Activated CD4-positive, alpha-beta T cell treated with anti-CD3 and anti-CD28 coated beads for 36 hours (primary cell): ENCODE measurements at regions not wholly inside any gene's neighbourhood (a gene's known extent, or its start where the extent isn't known, plus 50 kb on each side); places are given as distances from the start of the nearest gene placed in this dataset.
A peak's percentile ranks its signal among the peaks of the same experiment; 100 is the strongest.
"Not testable (repeated sequence)": the region's sequence is repeated elsewhere in the genome, so short reads cannot be mapped to it uniquely, and the experiment has no call there.

Experiments used
- ATAC-seq: fragments of 200-7000 bp; cut with Tn5 transposase; one replicate; pipeline ENCODE4 v1.10.0; 2021; ENCODE audit warnings: mild to moderate bottlenecking, moderate library complexity
- CTCF ChIA-PET: fragments of 350-600 bp; sonication (Branson Sonifier 250); formaldehyde crosslinking; loops from one replicate; lab custom pipeline; 2021; ENCODE audit warnings: antibody characterized with exemption; lab: Charles Lee
- POLR2A ChIA-PET: fragments of 350-600 bp; sonication (Branson Sonifier 250); formaldehyde crosslinking; loops from one replicate; lab custom pipeline; 2021; ENCODE audit warnings: antibody characterized with exemption, inconsistent platforms; lab: Charles Lee
- DNase-seq: peaks from one replicate; pipeline ENCODE4 v3.0.0-alpha.2; 2020
- H3K27ac Mint-ChIP-seq: one replicate; pipeline ENCODE4 v1.8.0; 2021; ENCODE audit warnings: mixed read lengths
- H3K27me3 Mint-ChIP-seq: one replicate; pipeline ENCODE4 v1.8.0; 2021; ENCODE audit warnings: mixed read lengths
- H3K36me3 Mint-ChIP-seq: one replicate; pipeline ENCODE4 v1.8.0; 2021; ENCODE audit warnings: low read depth, mixed read lengths
- H3K4me1 Mint-ChIP-seq: one replicate; pipeline ENCODE4 v1.8.0; 2021; ENCODE audit warnings: mixed read lengths
- H3K4me3 Mint-ChIP-seq: one replicate; pipeline ENCODE4 v1.8.0; 2021; ENCODE audit warnings: mild to moderate bottlenecking, moderate library complexity, mixed read lengths
- H3K9me3 Mint-ChIP-seq: one replicate; pipeline ENCODE4 v1.8.0; 2021; ENCODE audit warnings: low read depth, mixed read lengths
- intact Hi-C, 2 experiments: fragments of 100-400 bp; cut with DNase I in 1 of 2; cut with micrococcal nuclease in 1 of 2; formaldehyde crosslinking; loops; one replicate each; pipeline versions ENCODE4 v1.14.2 to v1.15.1; 2022 to 2024; cut with DNase I, micrococcal nuclease

GRCh38 chr17:30677550-30678249 lies 146.8 kb downstream of the CRLF3 start:
- DNase-seq, result no peak
- intact Hi-C loops, result no loop called here
- H3K4me1 Mint-ChIP-seq, result no peaks in the 10 kb centered on the region
- ChIA-PET POLR2A (interaction anchor here (0.6 kb wide), 1 partner anchor 10 kb away, joined by 3 read pairs; no protein-coding TSS in a partner anchor), CTCF (no interaction called here)
- no peaks in the 10 kb centered on the region for H3K36me3 Mint-ChIP-seq
- ATAC-seq, result no peak
- H3K9me3 Mint-ChIP-seq, result no peaks in the 10 kb centered on the region
- H3K27ac Mint-ChIP-seq, result no peak overlapping the region
- H3K27me3 Mint-ChIP-seq, result no peaks in the 10 kb centered on the region
- no peak overlapping the region for H3K4me3 Mint-ChIP-seq

- DNase-seq, ATAC-seq, CTCF ChIA-PET, H3K36me3 Mint-ChIP-seq, H3K27ac Mint-ChIP-seq, H3K4me3 Mint-ChIP-seq, intact Hi-C loops, POLR2A ChIA-PET, H3K27me3 Mint-ChIP-seq, H3K9me3 Mint-ChIP-seq, H3K4me1 Mint-ChIP-seq: not testable (repeated sequence)
Observed at GRCh38 chr17:30675777-30676492, 148.6 kb downstream of the CRLF3 start.

- DNase-seq, H3K27ac Mint-ChIP-seq, intact Hi-C loops, H3K36me3 Mint-ChIP-seq, H3K4me1 Mint-ChIP-seq, ATAC-seq, CTCF ChIA-PET, H3K9me3 Mint-ChIP-seq, H3K4me3 Mint-ChIP-seq, H3K27me3 Mint-ChIP-seq, POLR2A ChIA-PET: not testable (repeated sequence)
Observed at GRCh38 chr17:30669217-30669649, 155.3 kb downstream of the CRLF3 start.

GRCh38 chr17:30668360-30669181 lies 155.9 kb downstream of the CRLF3 start:
- H3K9me3 Mint-ChIP-seq, result not testable (repeated sequence)

GRCh38 chr17:30667657-30668359 lies 156.7 kb downstream of the CRLF3 start:
- CTCF ChIA-PET, H3K36me3 Mint-ChIP-seq, H3K27me3 Mint-ChIP-seq, intact Hi-C loops, H3K4me1 Mint-ChIP-seq, POLR2A ChIA-PET, H3K27ac Mint-ChIP-seq, H3K9me3 Mint-ChIP-seq: not testable (repeated sequence)
- DNase-seq (peak; percentile 19), ATAC-seq (peak; percentile 75)
- peak overlapping the region; percentile 30 for H3K4me3 Mint-ChIP-seq

More at GRCh38 chr17:30668360-30669181, 155.9 kb downstream of the CRLF3 start:
- peak overlapping the region; percentile 30 for H3K4me3 Mint-ChIP-seq
- peak; percentile 37 for ATAC-seq
- CTCF ChIA-PET, POLR2A ChIA-PET, DNase-seq, intact Hi-C loops, H3K36me3 Mint-ChIP-seq, H3K27me3 Mint-ChIP-seq, H3K27ac Mint-ChIP-seq, H3K4me1 Mint-ChIP-seq: not testable (repeated sequence)

- H3K4me1 Mint-ChIP-seq, intact Hi-C loops, ATAC-seq, H3K9me3 Mint-ChIP-seq, H3K27ac Mint-ChIP-seq, H3K27me3 Mint-ChIP-seq, DNase-seq, POLR2A ChIA-PET, CTCF ChIA-PET, H3K36me3 Mint-ChIP-seq: not testable (repeated sequence)
- H3K4me3 Mint-ChIP-seq, result peak overlapping the region; percentile 17
Observed at GRCh38 chr17:30666838-30667656, 157.4 kb downstream of the CRLF3 start.

GRCh38 chr17:30663727-30664455 lies 160.6 kb downstream of the CRLF3 start:
- DNase-seq, intact Hi-C loops, H3K36me3 Mint-ChIP-seq, H3K4me1 Mint-ChIP-seq, H3K27me3 Mint-ChIP-seq, POLR2A ChIA-PET, H3K4me3 Mint-ChIP-seq, CTCF ChIA-PET, H3K9me3 Mint-ChIP-seq, H3K27ac Mint-ChIP-seq: not testable (repeated sequence)
- peak; percentile 30 for ATAC-seq

- POLR2A ChIA-PET, H3K27ac Mint-ChIP-seq, H3K36me3 Mint-ChIP-seq, intact Hi-C loops, H3K9me3 Mint-ChIP-seq, DNase-seq, H3K4me3 Mint-ChIP-seq, ATAC-seq, H3K27me3 Mint-ChIP-seq, H3K4me1 Mint-ChIP-seq, CTCF ChIA-PET: not testable (repeated sequence)
Observed at GRCh38 chr17:30657148-30657547, 167.3 kb downstream of the CRLF3 start.

GRCh38 chr17:30653038-30653437 lies 171.5 kb downstream of the CRLF3 start:
- H3K4me1 Mint-ChIP-seq, CTCF ChIA-PET, H3K9me3 Mint-ChIP-seq, DNase-seq, H3K4me3 Mint-ChIP-seq, H3K27ac Mint-ChIP-seq, POLR2A ChIA-PET, intact Hi-C loops, H3K36me3 Mint-ChIP-seq, H3K27me3 Mint-ChIP-seq, ATAC-seq: not testable (repeated sequence)

GRCh38 chr17:30650149-30650548 lies 172.9 kb downstream of the GOSR1 start:
- H3K9me3 Mint-ChIP-seq, POLR2A ChIA-PET, ATAC-seq, H3K27ac Mint-ChIP-seq, intact Hi-C loops, H3K4me3 Mint-ChIP-seq, CTCF ChIA-PET, DNase-seq, H3K27me3 Mint-ChIP-seq, H3K36me3 Mint-ChIP-seq, H3K4me1 Mint-ChIP-seq: not testable (repeated sequence)
